ENCODE measurements at regions not wholly inside any gene's neighbourhood (a gene's known extent, or its start where the extent isn't known, plus 50 kb on each side); places are given as distances from the start of the nearest gene placed in this dataset.

GRCh38 chr13:76795701-76796695 lies 90.2 kb downstream of the KCTD12 start:
- DNase-seq (ENCODE audit: low read depth in 2 of 2): no peak

GRCh38 chr13:76792731-76793347 lies 93.4 kb downstream of the KCTD12 start:
- DNase-seq (ENCODE audit: low read depth in 2 of 2): no peak

GRCh38 chr13:76790980-76791819 lies 95.0 kb downstream of the KCTD12 start:
- no peak for DNase-seq (ENCODE audit: low read depth in 2 of 2)

- DNase-seq (ENCODE audit: low read depth in 2 of 2): no peak
Measured at GRCh38 chr13:76790526-76790925, 95.7 kb downstream of the KCTD12 start.

GRCh38 chr13:76783798-76784197 lies 102.4 kb downstream of the KCTD12 start:
- DNase-seq (ENCODE audit: low read depth in 2 of 2): no peak

- DNase-seq (ENCODE audit: low read depth in 2 of 2): no peak
Measured at GRCh38 chr13:76778853-76779252, 107.4 kb downstream of the KCTD12 start.

- no peak for DNase-seq (ENCODE audit: low read depth in 2 of 2)
Measured at GRCh38 chr13:76777096-76777495, 109.1 kb downstream of the KCTD12 start.

- DNase-seq (ENCODE audit: low read depth in 2 of 2): no peak
Measured at GRCh38 chr13:76775088-76775740, 111.0 kb downstream of the KCTD12 start.

- no peak for DNase-seq (ENCODE audit: low read depth in 2 of 2)
Measured at GRCh38 chr13:76773448-76774094, 112.6 kb downstream of the KCTD12 start.

GRCh38 chr13:76772241-76772640 lies 114.0 kb downstream of the KCTD12 start:
- no peak for DNase-seq (ENCODE audit: low read depth in 2 of 2)

GRCh38 chr13:76769271-76769791 lies 116.9 kb downstream of the KCTD12 start:
- DNase-seq (ENCODE audit: low read depth in 2 of 2): no peak

- no peak for DNase-seq (ENCODE audit: low read depth in 2 of 2)
Measured at GRCh38 chr13:76768384-76768783, 117.8 kb downstream of the KCTD12 start.

- no peak for DNase-seq (ENCODE audit: low read depth in 2 of 2)
Measured at GRCh38 chr13:76764916-76765315, 121.3 kb downstream of the KCTD12 start.

GRCh38 chr13:76764429-76764828 lies 121.8 kb downstream of the KCTD12 start:
- DNase-seq (ENCODE audit: low read depth in 2 of 2): no peak

GRCh38 chr13:76762721-76763120 lies 123.5 kb downstream of the KCTD12 start:
- DNase-seq (ENCODE audit: low read depth in 2 of 2): no peak

- DNase-seq (ENCODE audit: low read depth in 2 of 2): no peak
Measured at GRCh38 chr13:76759877-76760276, 126.3 kb downstream of the KCTD12 start.

- no peak for DNase-seq (ENCODE audit: low read depth in 2 of 2)
Measured at GRCh38 chr13:76758738-76759137, 127.5 kb downstream of the KCTD12 start.

GRCh38 chr13:76758257-76758656 lies 127.9 kb downstream of the KCTD12 start:
- no peak for DNase-seq (ENCODE audit: low read depth in 2 of 2)

- no peak for DNase-seq (ENCODE audit: low read depth in 2 of 2)
Measured at GRCh38 chr13:76756451-76756850, 129.8 kb downstream of the KCTD12 start.

GRCh38 chr13:76754414-76754813 lies 131.8 kb downstream of the KCTD12 start:
- no peak for DNase-seq (ENCODE audit: low read depth in 2 of 2)

- DNase-seq (ENCODE audit: low read depth in 2 of 2): no peak
Measured at GRCh38 chr13:76751278-76751677, 134.9 kb downstream of the KCTD12 start.

All from stimulated activated CD8-positive, alpha-beta memory T cell treated with anti-CD3 and anti-CD28 coated beads, Interleukin-7, amount 100 ng/mL, for 4 hours (primary cell).